Vagina (tissue), 2 donors: ENCODE measurements at regions not wholly inside any gene's neighbourhood (a gene's known extent, or its start where the extent isn't known, plus 50 kb on each side); places are given as distances from the start of the nearest gene placed in this dataset.

Source experiments
- POLR2A ChIP-seq, 2 donors: fragments of 450-650 bp; IDR thresholded peaks; one replicate each; pipeline ENCODE4 v1.6.1; 2017; ENCODE audit warnings: antibody characterized with exemption in 2 of 2, mild to moderate bottlenecking in 2 of 2, moderate library complexity in 2 of 2
- TF ChIP-seq, protein P1 (sequence below), 3 experiments: fragments of 450-650 bp in 2 of 3; fragments of 200-600 bp in 1 of 3; sonication (generic) in 1 of 3; IDR thresholded peaks; one replicate each; pipeline ENCODE4 v1.5.1; 2017 to 2019; ENCODE audit warnings: antibody characterized with exemption in 3 of 3, mild to moderate bottlenecking in 2 of 3, moderate library complexity in 2 of 3

DNA sequence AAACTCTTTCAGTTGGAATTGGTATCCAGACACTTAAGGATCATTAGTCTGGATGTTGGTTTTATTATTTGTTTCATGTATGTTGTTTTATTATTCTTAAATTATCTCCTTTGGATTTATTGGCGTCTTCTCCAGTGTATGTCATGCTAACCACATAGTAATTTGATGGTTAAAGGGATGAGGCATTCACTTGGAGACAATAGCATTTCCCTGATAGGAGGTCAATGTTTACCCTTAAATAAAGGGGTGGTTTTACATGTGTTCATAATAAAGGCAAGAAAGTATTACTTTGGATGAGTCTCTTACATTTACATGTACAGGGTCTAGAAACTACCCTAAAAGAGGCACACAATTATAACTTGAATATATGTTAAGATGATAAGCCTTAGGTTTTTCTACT is 51.2 kb upstream of the RNF144B start:
- no peak for TF ChIP-seq POLR2A (IDR thresholded peaks at IDR 0.05)
- TF ChIP-seq, protein P1, sequence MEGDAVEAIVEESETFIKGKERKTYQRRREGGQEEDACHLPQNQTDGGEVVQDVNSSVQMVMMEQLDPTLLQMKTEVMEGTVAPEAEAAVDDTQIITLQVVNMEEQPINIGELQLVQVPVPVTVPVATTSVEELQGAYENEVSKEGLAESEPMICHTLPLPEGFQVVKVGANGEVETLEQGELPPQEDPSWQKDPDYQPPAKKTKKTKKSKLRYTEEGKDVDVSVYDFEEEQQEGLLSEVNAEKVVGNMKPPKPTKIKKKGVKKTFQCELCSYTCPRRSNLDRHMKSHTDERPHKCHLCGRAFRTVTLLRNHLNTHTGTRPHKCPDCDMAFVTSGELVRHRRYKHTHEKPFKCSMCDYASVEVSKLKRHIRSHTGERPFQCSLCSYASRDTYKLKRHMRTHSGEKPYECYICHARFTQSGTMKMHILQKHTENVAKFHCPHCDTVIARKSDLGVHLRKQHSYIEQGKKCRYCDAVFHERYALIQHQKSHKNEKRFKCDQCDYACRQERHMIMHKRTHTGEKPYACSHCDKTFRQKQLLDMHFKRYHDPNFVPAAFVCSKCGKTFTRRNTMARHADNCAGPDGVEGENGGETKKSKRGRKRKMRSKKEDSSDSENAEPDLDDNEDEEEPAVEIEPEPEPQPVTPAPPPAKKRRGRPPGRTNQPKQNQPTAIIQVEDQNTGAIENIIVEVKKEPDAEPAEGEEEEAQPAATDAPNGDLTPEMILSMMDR (IDR thresholded peaks at IDR 0.05) = no peak
